ENCODE measurements at regions not wholly inside any gene's neighbourhood (a gene's known extent, or its start where the extent isn't known, plus 50 kb on each side); places are given as distances from the start of the nearest gene placed in this dataset.

- Histone ChIP-seq H4K20me1 (replicated peaks; ENCODE audit: control insufficient read depth, extremely low read depth, insufficient read depth, low read length) (no peaks in the 10 kb centered on the region), H3K9me1 (replicated peaks; ENCODE audit: control insufficient read depth, extremely low read depth, insufficient read depth, low read length) (no peaks in the 10 kb centered on the region), H3K36me3 (ENCODE audit: control insufficient read depth in 2 of 2, extremely low read depth in 1 of 2, insufficient read depth in 2 of 2, low read length in 2 of 2) (peaks cover 0 to 3% of the 10 kb centered on the region in 2 experiments), H3K79me2 (ENCODE audit: control insufficient read depth, insufficient read depth, low read length) (no peaks in the 10 kb centered on the region), H3K4me2 (ENCODE audit: insufficient read depth, low read length) (no peak overlapping the region), H3K9ac (replicated peaks; ENCODE audit: extremely low read depth, insufficient read depth, low read length) (no peak overlapping the region), H3K9me3 (replicated peaks; ENCODE audit: control insufficient read depth, insufficient read depth, low read length) (no peaks in the 10 kb centered on the region), H2AFZ (ENCODE audit: low read depth, low read length) (no peak overlapping the region), H3K27ac (ENCODE audit: insufficient read depth, low read depth, low read length) (no peak overlapping the region), H3K27me3 (ENCODE audit: control insufficient read depth in 2 of 2, insufficient read depth in 2 of 2, low read length in 2 of 2) (no peaks in the 10 kb centered on the region), H3K4me3 (replicated peaks in 1 of 3; ENCODE audit: insufficient read depth in 1 of 3, low read depth in 1 of 3, low read length in 3 of 3) (no peak overlapping the region), H3K4me1 (ENCODE audit: control insufficient read depth, extremely low read depth, insufficient read depth, low read length) (peaks cover 19% of the 10 kb centered on the region)
- TF ChIP-seq MYC (IDR thresholded peaks at IDR 0.05; ENCODE audit: low read depth, low read length) (no peak), MAX (IDR thresholded peaks at IDR 0.05; ENCODE audit: insufficient read depth, insufficient read length) (no peak), CTCF (IDR thresholded peaks at IDR 0.05; ENCODE audit: extremely low read depth in 1 of 2, insufficient read depth in 1 of 2, low read depth in 1 of 2, low read length in 2 of 2) (no peak), EZH2 (IDR thresholded peaks at IDR 0.05; ENCODE audit: borderline replicate concordance, low read depth, low read length, severe bottlenecking) (no peak), POLR2AphosphoS5 (IDR thresholded peaks at IDR 0.05; ENCODE audit: insufficient read depth, low read depth, low read length) (no peak)
- CTCF ChIA-PET, result interaction anchor here (1.5 to 17.7 kb wide), 2 partner anchors 215 to 222 kb away, joined by 3 to 343 read pairs; partner anchors contain the start of gene DMTF1
- BruUV-seq (replicated peaks), result no TSS peak
- DNase-seq (ENCODE audit: low read depth, low spot score) (no peak), FAIRE-seq (no peak)
- intact Hi-C loops (cut with micrococcal nuclease), result loop anchor here (5.0 kb wide), 1 partner anchor 288 kb away; the partner anchor contains the start of gene TMEM243
- POLR2A ChIA-PET, result no interaction called here
- dilution Hi-C loops (cut with MboI; ENCODE audit: extremely low pct_ligation_motif_present, low sequenced_read_pairs), result no loop called here
These were observed 130.0 kb downstream of the ELAPOR2 start for GRCh38 chr7:86929293-86930109.

All from endothelial cell of umbilical vein (primary cell).